A673 (cell line): ENCODE measurements at regions not wholly inside any gene's neighbourhood (a gene's known extent, or its start where the extent isn't known, plus 50 kb on each side); places are given as distances from the start of the nearest gene placed in this dataset.

ENCODE experiments used
- BruUV-seq: library from RNA; stranded (reverse); fragments of 400-500 nt; replicated peaks from 2 replicates; lab custom pipeline; 2021; lab: Mats Ljungman, UMichigan
- CTCF ChIA-PET: fragments of 300-600 bp; sonication (Branson Sonifier 250); formaldehyde crosslinking; loops from one replicate; lab custom pipeline; 2022; ENCODE audit warnings: antibody characterized with exemption; lab: Charles Lee
- POLR2A ChIA-PET: fragments of 300-600 bp; sonication (Branson Sonifier 250); formaldehyde crosslinking; loops from one replicate; lab custom pipeline; 2022; ENCODE audit warnings: antibody characterized with exemption; ENCODE audit not compliant: low non-redundant PET; lab: Charles Lee
- DNase-seq: peaks from one replicate; pipeline ENCODE4 v3.0.0-alpha.2; 2015; ENCODE audit warnings: low spot score
- H3K27ac ChIP-seq: fragments of 200-600 bp; sonication (generic); 2 replicates; pipeline ENCODE4 v1.5.1; 2016; ENCODE audit warnings: mixed run types, low read depth, mild to moderate bottlenecking, mixed read lengths, antibody characterized with exemption, low read length; ENCODE audit not compliant: poor library complexity, severe bottlenecking
- H3K27me3 ChIP-seq: fragments of 200-600 bp; sonication (generic); replicated peaks from 2 replicates; pipeline ENCODE4 v1.6.1; 2017; ENCODE audit warnings: mixed run types, low read depth, mild to moderate bottlenecking, mixed read lengths, antibody characterized with exemption, low read length; ENCODE audit not compliant: insufficient read depth, poor library complexity
- H3K36me3 ChIP-seq: fragments of 200-600 bp; sonication (generic); 2 replicates; pipeline ENCODE4 v1.6.1; 2016; ENCODE audit warnings: mixed run types, mild to moderate bottlenecking, mixed read lengths, antibody characterized with exemption, low read length; ENCODE audit not compliant: insufficient read depth, poor library complexity, severe bottlenecking
- H3K4me1 ChIP-seq: fragments of 200-600 bp; sonication (generic); 2 replicates; pipeline ENCODE4 v1.6.1; 2017; ENCODE audit warnings: mixed run types, mild to moderate bottlenecking, mixed read lengths, antibody characterized with exemption, low read length; ENCODE audit not compliant: insufficient read depth, poor library complexity, severe bottlenecking
- H3K4me3 ChIP-seq: fragments of 200-600 bp; sonication (generic); 2 replicates; pipeline ENCODE4 v1.5.1; 2016; ENCODE audit warnings: low read depth, mixed run types, mild to moderate bottlenecking, mixed read lengths, low read length; ENCODE audit not compliant: poor library complexity, severe bottlenecking
- H3K9me3 ChIP-seq: fragments of 200-600 bp; sonication (generic); 2 replicates; pipeline ENCODE4 v1.6.1; 2016; ENCODE audit warnings: mixed run types, low read depth, mild to moderate bottlenecking, mixed read lengths, antibody characterized with exemption, low read length; ENCODE audit not compliant: poor library complexity, severe bottlenecking
- EZH2 ChIP-seq: fragments of 200-600 bp; sonication (generic); IDR thresholded peaks from 2 replicates; pipeline ENCODE4 v1.6.1; 2017; ENCODE audit warnings: borderline replicate concordance, low read depth, mild to moderate bottlenecking, mixed read lengths, antibody characterized with exemption, low read length; ENCODE audit not compliant: poor library complexity, severe bottlenecking
- intact Hi-C: fragments of 100-400 bp; cut with micrococcal nuclease; formaldehyde crosslinking; loops from one replicate; pipeline ENCODE4 v1.10.0; 2022; ENCODE audit not compliant: unreplicated experiment
- TF ChIP-seq, protein P1 (sequence below): fragments of 300-800, 200-600 bp; sonication (generic); conservative IDR thresholded peaks from 2 replicates; pipeline ENCODE4 v1.5.1; 2017; ENCODE audit warnings: low read depth, mild to moderate bottlenecking, antibody characterized with exemption, low read length, moderate library complexity, mixed read lengths

DNA sequence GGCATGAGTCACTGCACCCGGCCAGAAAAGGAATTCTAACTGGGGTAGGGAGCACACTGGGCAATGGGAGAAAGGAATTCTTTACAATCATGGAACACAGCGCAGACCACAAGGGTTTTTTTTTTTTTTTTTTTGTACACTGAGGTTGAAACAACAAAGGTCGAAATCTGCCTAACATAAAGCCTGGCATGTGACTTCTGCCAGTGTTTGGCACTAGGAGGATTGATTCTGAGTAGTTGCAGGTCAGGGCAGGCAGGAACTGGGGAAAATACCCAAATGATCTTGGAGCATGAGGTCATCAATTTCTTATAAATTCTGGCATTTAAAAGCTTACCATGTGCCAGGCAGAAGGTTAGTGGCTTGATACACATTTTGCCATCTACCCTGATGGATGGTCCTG is 202.0 kb upstream of the SNX19 start:
- Histone ChIP-seq H3K27me3 (no peaks in the 10 kb centered on the region), H3K9me3 (no peaks in the 10 kb centered on the region), H3K27ac (no peak overlapping the region), H3K4me1 (no peaks in the 10 kb centered on the region), H3K36me3 (no peaks in the 10 kb centered on the region), H3K4me3 (no peak overlapping the region)
- no peak for TF ChIP-seq EZH2
- TF ChIP-seq, protein P1, sequence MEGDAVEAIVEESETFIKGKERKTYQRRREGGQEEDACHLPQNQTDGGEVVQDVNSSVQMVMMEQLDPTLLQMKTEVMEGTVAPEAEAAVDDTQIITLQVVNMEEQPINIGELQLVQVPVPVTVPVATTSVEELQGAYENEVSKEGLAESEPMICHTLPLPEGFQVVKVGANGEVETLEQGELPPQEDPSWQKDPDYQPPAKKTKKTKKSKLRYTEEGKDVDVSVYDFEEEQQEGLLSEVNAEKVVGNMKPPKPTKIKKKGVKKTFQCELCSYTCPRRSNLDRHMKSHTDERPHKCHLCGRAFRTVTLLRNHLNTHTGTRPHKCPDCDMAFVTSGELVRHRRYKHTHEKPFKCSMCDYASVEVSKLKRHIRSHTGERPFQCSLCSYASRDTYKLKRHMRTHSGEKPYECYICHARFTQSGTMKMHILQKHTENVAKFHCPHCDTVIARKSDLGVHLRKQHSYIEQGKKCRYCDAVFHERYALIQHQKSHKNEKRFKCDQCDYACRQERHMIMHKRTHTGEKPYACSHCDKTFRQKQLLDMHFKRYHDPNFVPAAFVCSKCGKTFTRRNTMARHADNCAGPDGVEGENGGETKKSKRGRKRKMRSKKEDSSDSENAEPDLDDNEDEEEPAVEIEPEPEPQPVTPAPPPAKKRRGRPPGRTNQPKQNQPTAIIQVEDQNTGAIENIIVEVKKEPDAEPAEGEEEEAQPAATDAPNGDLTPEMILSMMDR: no peak
- BruUV-seq: no TSS peak
- DNase-seq: no peak
- ChIA-PET POLR2A (no interaction called here), CTCF (no interaction called here)
- intact Hi-C loops: no loop called here

DNA sequence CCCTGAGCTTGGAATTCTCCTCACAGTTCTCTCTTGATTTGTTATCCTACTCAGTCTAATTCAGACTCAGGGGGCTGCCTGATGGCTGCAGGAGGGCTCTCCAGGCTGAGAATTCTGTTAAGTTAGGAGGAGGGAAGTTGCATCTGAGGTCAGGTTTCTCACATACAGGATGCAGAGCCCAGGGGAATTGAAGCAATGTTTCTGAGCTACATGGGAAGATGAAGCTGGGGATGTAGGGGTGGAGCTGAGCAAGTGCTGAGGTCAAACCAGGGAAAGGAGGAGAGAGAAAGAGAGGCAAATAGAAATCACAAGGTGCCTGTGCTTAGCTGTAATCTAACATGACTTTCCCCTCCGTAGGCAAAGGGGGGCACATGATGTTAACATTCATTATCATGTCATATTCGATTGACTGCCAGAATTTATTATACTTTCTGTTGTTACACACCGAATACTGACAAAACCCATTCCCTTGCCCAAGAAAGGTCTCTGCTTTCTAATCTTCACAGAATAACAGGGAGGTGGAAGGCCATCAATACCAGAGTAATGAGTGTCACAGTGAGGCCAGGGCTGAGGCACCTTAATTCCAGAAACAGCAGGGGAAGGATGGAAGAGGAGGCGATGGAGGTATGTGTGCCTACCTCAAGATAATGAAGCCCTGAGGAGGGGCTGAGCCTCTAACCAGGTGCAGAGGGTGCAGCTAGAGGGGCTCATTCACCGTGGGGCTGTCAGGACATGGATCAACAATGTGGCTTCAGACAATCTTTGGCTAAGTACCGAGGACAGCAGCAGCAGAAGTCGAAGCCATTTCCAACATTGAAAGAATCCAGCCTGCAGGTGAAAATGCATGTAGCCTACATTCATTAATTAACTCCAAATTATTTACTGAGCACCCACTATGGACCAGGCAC is 205.4 kb upstream of the SNX19 start:
- ChIA-PET POLR2A (no interaction called here), CTCF (no interaction called here)
- intact Hi-C loops: no loop called here
- no peak for DNase-seq
- Histone ChIP-seq H3K4me1 (no peaks in the 10 kb centered on the region), H3K27me3 (no peaks in the 10 kb centered on the region), H3K36me3 (no peaks in the 10 kb centered on the region), H3K27ac (no peak overlapping the region), H3K9me3 (no peaks in the 10 kb centered on the region), H3K4me3 (no peak overlapping the region)
- no peak for TF ChIP-seq EZH2
- TF ChIP-seq, protein P1: no peak
- BruUV-seq: no TSS peak

DNA sequence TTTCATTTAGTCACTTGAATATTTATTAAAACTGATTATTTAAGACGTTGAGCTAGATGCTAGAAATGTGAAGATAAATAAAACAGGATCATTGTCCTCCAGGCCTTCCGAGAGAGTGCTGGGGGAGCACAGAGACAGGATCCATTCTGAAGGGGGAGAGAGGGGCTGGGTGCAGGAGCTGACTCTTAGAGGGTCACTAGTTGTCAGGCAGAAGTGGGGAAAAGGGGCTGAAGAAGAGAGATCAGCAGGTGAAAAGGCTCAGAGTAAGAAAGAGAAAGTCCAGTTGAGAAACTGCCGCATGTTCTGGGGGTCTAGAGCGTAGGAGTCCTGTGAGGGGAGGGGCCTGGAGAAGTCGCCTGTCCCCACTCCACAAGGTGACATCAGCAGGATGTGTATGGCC is 206.2 kb upstream of the SNX19 start:
- intact Hi-C loops: no loop called here
- no peaks in the 10 kb centered on the region for H3K27me3 ChIP-seq
- CTCF ChIA-PET: no interaction called here
- TF ChIP-seq, protein P1: no peak
- TF ChIP-seq EZH2: no peak
- POLR2A ChIA-PET: no interaction called here
- no peak overlapping the region for H3K27ac ChIP-seq
- no peak overlapping the region for H3K4me3 ChIP-seq
- BruUV-seq: no TSS peak
- DNase-seq: no peak
- H3K9me3 ChIP-seq: peaks cover 5% of the 10 kb centered on the region
- no peaks in the 10 kb centered on the region for H3K4me1 ChIP-seq
- H3K36me3 ChIP-seq: no peaks in the 10 kb centered on the region
